A673 (cell line): ENCODE measurements at regions not wholly inside any gene's neighbourhood (a gene's known extent, or its start where the extent isn't known, plus 50 kb on each side); places are given as distances from the start of the nearest gene placed in this dataset.
"Not testable (repeated sequence)": the region's sequence is repeated elsewhere in the genome, so short reads cannot be mapped to it uniquely, and the experiment has no call there.

Source experiments
- BruUV-seq: library from RNA; stranded (reverse); fragments of 400-500 nt; replicated peaks from 2 replicates; lab custom pipeline; 2021; lab: Mats Ljungman, UMichigan
- CTCF ChIA-PET: fragments of 300-600 bp; sonication (Branson Sonifier 250); formaldehyde crosslinking; loops from one replicate; lab custom pipeline; 2022; ENCODE audit warnings: antibody characterized with exemption; lab: Charles Lee
- POLR2A ChIA-PET: fragments of 300-600 bp; sonication (Branson Sonifier 250); formaldehyde crosslinking; loops from one replicate; lab custom pipeline; 2022; ENCODE audit warnings: antibody characterized with exemption; ENCODE audit not compliant: low non-redundant PET; lab: Charles Lee
- DNase-seq: peaks from one replicate; pipeline ENCODE4 v3.0.0-alpha.2; 2015; ENCODE audit warnings: low spot score
- H3K27ac ChIP-seq: fragments of 200-600 bp; sonication (generic); 2 replicates; pipeline ENCODE4 v1.5.1; 2016; ENCODE audit warnings: mixed run types, low read depth, mild to moderate bottlenecking, mixed read lengths, antibody characterized with exemption, low read length; ENCODE audit not compliant: poor library complexity, severe bottlenecking
- H3K27me3 ChIP-seq: fragments of 200-600 bp; sonication (generic); replicated peaks from 2 replicates; pipeline ENCODE4 v1.6.1; 2017; ENCODE audit warnings: mixed run types, low read depth, mild to moderate bottlenecking, mixed read lengths, antibody characterized with exemption, low read length; ENCODE audit not compliant: insufficient read depth, poor library complexity
- H3K36me3 ChIP-seq: fragments of 200-600 bp; sonication (generic); 2 replicates; pipeline ENCODE4 v1.6.1; 2016; ENCODE audit warnings: mixed run types, mild to moderate bottlenecking, mixed read lengths, antibody characterized with exemption, low read length; ENCODE audit not compliant: insufficient read depth, poor library complexity, severe bottlenecking
- H3K4me1 ChIP-seq: fragments of 200-600 bp; sonication (generic); 2 replicates; pipeline ENCODE4 v1.6.1; 2017; ENCODE audit warnings: mixed run types, mild to moderate bottlenecking, mixed read lengths, antibody characterized with exemption, low read length; ENCODE audit not compliant: insufficient read depth, poor library complexity, severe bottlenecking
- H3K4me3 ChIP-seq: fragments of 200-600 bp; sonication (generic); 2 replicates; pipeline ENCODE4 v1.5.1; 2016; ENCODE audit warnings: low read depth, mixed run types, mild to moderate bottlenecking, mixed read lengths, low read length; ENCODE audit not compliant: poor library complexity, severe bottlenecking
- H3K9me3 ChIP-seq: fragments of 200-600 bp; sonication (generic); 2 replicates; pipeline ENCODE4 v1.6.1; 2016; ENCODE audit warnings: mixed run types, low read depth, mild to moderate bottlenecking, mixed read lengths, antibody characterized with exemption, low read length; ENCODE audit not compliant: poor library complexity, severe bottlenecking
- EZH2 ChIP-seq: fragments of 200-600 bp; sonication (generic); IDR thresholded peaks from 2 replicates; pipeline ENCODE4 v1.6.1; 2017; ENCODE audit warnings: borderline replicate concordance, low read depth, mild to moderate bottlenecking, mixed read lengths, antibody characterized with exemption, low read length; ENCODE audit not compliant: poor library complexity, severe bottlenecking
- intact Hi-C: fragments of 100-400 bp; cut with micrococcal nuclease; formaldehyde crosslinking; loops from one replicate; pipeline ENCODE4 v1.10.0; 2022; ENCODE audit not compliant: unreplicated experiment
- TF ChIP-seq, protein P1 (sequence below): fragments of 300-800, 200-600 bp; sonication (generic); conservative IDR thresholded peaks from 2 replicates; pipeline ENCODE4 v1.5.1; 2017; ENCODE audit warnings: low read depth, mild to moderate bottlenecking, antibody characterized with exemption, low read length, moderate library complexity, mixed read lengths

DNA sequence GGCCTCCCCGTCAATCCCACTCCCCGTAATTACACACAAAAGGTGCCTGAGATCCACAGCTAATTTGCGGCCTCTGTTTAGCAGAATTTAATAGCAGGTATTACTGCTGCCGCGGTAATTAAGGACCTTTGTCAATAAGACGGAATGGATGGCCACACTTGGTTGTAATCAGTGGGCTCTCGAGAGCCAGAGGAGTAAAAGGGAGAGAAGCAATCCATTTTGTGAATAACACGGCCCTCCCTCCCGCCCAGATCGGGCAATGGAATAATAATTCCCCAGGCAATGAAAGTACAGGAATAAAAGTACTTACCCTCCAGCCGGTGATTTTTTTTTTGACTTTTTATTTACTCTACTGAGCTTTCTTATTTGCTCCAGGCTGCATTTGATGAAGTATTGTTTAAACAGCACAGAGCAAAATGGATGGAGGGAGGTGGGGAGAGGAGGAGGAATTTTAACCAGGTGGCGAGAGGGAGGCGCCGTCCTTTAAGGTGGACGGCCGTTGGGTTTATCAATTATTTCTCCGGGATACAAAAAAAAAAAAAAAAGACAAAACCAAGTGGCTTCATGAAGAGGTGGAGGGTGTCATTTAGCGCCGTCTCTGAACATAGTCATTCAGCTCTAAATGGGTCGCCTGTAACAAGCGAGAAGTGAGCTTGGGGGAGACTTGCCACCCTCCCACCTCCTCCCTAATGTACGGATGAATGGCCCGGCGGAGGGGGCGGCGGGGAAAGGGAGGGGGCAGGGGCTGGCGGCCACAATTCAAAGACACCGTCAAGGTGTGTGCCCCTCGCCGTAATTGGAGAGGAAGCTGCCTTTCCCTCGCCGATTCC is 120.3 kb downstream of the BUB3 start:
- intact Hi-C loops: no loop called here
- Histone ChIP-seq H3K9me3 (no peaks in the 10 kb centered on the region), H3K4me3 (no peak overlapping the region), H3K36me3 (no peaks in the 10 kb centered on the region), H3K27me3 (peaks cover 2% of the 10 kb centered on the region), H3K27ac (no peak overlapping the region), H3K4me1 (no peaks in the 10 kb centered on the region)
- no peak for TF ChIP-seq EZH2
- TF ChIP-seq, protein P1, sequence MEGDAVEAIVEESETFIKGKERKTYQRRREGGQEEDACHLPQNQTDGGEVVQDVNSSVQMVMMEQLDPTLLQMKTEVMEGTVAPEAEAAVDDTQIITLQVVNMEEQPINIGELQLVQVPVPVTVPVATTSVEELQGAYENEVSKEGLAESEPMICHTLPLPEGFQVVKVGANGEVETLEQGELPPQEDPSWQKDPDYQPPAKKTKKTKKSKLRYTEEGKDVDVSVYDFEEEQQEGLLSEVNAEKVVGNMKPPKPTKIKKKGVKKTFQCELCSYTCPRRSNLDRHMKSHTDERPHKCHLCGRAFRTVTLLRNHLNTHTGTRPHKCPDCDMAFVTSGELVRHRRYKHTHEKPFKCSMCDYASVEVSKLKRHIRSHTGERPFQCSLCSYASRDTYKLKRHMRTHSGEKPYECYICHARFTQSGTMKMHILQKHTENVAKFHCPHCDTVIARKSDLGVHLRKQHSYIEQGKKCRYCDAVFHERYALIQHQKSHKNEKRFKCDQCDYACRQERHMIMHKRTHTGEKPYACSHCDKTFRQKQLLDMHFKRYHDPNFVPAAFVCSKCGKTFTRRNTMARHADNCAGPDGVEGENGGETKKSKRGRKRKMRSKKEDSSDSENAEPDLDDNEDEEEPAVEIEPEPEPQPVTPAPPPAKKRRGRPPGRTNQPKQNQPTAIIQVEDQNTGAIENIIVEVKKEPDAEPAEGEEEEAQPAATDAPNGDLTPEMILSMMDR: no peak
- no peak for DNase-seq
- POLR2A ChIA-PET: no interaction called here
- no TSS peak for BruUV-seq
- CTCF ChIA-PET: no interaction called here

DNA sequence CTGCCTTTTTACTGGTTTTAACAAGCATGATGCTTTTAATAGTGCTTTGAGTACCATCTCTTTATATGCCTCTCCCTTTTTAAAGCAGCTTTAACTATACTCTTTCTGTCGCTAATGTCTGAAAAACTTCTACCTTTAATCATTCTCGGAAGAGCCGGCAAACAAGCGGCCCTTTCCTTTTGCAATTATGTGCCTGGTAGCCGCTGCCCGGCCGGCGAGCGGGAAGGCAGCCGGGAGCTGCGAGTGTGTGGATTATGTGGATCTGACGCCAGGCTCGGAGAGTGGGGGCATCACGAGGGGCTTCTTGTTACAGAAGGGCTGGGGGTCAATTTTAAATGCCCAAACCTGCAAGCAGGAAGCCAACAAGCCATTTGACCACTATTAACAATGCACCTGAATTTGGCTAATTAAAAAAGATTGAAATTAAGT is 120.9 kb downstream of the BUB3 start:
- BruUV-seq: no TSS peak
- POLR2A ChIA-PET: no interaction called here
- no peaks in the 10 kb centered on the region for H3K36me3 ChIP-seq
- H3K27ac ChIP-seq: no peak overlapping the region
- peaks cover 2% of the 10 kb centered on the region for H3K27me3 ChIP-seq
- CTCF ChIA-PET: no interaction called here
- H3K4me1 ChIP-seq: no peaks in the 10 kb centered on the region
- intact Hi-C loops: no loop called here
- H3K4me3 ChIP-seq: no peak overlapping the region
- no peaks in the 10 kb centered on the region for H3K9me3 ChIP-seq
- no peak for TF ChIP-seq EZH2
- TF ChIP-seq, protein P1: no peak
- DNase-seq: no peak

DNA sequence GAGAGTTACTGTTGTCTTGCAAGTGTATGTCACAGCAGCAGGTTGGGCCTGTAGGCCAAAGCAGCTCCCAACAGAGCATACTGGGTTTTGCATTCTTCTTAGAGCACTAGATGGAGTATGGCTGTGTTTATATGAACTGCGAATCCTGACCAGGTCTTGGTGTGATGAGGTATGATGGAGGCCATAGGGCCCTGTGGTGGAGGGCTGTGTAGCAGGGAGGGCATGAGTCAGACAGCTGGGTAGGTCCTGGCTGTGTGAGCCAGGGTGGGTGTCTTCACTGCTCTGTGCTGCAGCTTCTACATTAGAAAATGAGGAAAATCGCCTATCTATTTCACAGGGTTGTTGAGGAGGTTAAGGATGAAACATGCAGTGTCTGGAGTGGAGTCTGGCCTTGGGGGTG is 124.2 kb downstream of the BUB3 start:
- POLR2A ChIA-PET: no interaction called here
- Histone ChIP-seq H3K27ac (no peak overlapping the region), H3K27me3 (peaks cover 2% of the 10 kb centered on the region), H3K4me3 (no peak overlapping the region), H3K36me3 (no peaks in the 10 kb centered on the region), H3K9me3 (no peaks in the 10 kb centered on the region), H3K4me1 (no peaks in the 10 kb centered on the region)
- intact Hi-C loops: no loop called here
- CTCF ChIA-PET: no interaction called here
- DNase-seq: no peak
- BruUV-seq: no TSS peak
- TF ChIP-seq EZH2: no peak
- TF ChIP-seq, protein P1: no peak

DNA sequence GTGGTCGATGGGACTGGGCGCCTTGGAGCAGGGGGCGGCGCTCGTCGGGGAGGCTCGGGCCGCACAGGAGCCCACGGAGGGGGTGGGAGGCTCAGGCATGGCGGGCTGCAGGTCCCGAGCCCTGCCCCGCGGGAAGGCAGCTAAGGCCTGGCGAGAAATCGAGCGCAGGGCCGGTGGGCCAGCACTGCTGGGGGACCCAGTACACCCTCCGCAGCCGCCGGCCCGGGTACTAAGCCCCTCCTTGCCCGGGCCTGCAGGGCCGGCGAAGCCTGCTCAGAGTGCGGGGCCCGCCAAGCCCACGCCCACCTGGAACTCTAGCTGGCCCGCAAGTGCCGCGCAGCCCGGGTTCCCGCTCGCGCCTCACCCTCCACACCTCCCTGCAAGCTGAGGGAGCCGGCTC is 129.2 kb downstream of the BUB3 start:
- H3K36me3 ChIP-seq, intact Hi-C loops, H3K27ac ChIP-seq, POLR2A ChIA-PET, BruUV-seq, H3K27me3 ChIP-seq, H3K4me1 ChIP-seq, DNase-seq, CTCF ChIA-PET, H3K4me3 ChIP-seq, H3K9me3 ChIP-seq: not testable (repeated sequence)
